Left ventricle myocardium inferior (tissue), 1 donor: ENCODE measurements at regions not wholly inside any gene's neighbourhood (a gene's known extent, or its start where the extent isn't known, plus 50 kb on each side); places are given as distances from the start of the nearest gene placed in this dataset.

Experiments used
- DNase-seq: peaks from one replicate; pipeline ENCODE4 v3.0.0-alpha.2; 2020
- H3K27ac ChIP-seq: fragments of 200-600 bp; replicated peaks from 2 replicates; pipeline ENCODE4 v1.8.0; 2021
- H3K27me3 ChIP-seq: fragments of 200-600 bp; 2 replicates; pipeline ENCODE4 v1.8.0; 2021; ENCODE audit warnings: low read depth
- H3K36me3 ChIP-seq: fragments of 200-600 bp; 2 replicates; pipeline ENCODE4 v1.8.0; 2021
- H3K4me1 ChIP-seq: fragments of 200-600 bp; 2 replicates; pipeline ENCODE4 v1.8.0; 2021
- H3K4me3 ChIP-seq: fragments of 200-600 bp; 2 replicates; pipeline ENCODE4 v1.8.0; 2021; ENCODE audit warnings: mild to moderate bottlenecking, moderate library complexity
- H3K9me3 ChIP-seq: fragments of 200-600 bp; replicated peaks from 2 replicates; pipeline ENCODE4 v1.8.0; 2021
- intact Hi-C: fragments of 100-400 bp; cut with micrococcal nuclease; formaldehyde crosslinking; loops from one replicate; pipeline ENCODE4 v1.11.0; 2022
- TF ChIP-seq, protein P1 (sequence below): fragments of 200-600 bp; IDR thresholded peaks from 2 replicates; pipeline ENCODE4 v1.8.0; 2021; ENCODE audit warnings: antibody characterized with exemption, mild to moderate bottlenecking, borderline replicate concordance
- donor health status: DM: no; HTN: yes; CAD: no; lungs with severe emphysema.

DNA sequence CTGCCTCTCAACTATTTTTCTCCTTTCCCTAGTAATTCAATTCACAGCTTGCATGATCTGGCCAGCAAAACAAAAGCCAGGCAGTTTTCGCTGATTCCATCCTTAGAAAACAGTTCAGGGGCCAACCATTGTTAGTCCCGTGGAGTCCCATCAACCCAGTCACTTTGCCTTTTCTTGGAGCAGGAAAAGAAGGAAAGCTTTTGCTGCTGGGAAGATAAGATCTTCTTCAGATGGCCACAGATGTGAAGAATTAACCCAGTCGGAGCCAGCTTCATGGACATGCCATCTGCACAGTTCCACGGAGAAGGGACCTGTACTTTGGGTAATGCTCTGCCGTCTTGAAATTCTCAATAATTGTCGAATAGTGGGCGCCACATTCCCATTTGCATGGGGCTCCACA is 76.9 kb upstream of the TSHZ2 start:
- intact Hi-C loops = no loop called here
- Histone ChIP-seq H3K4me3 (no peak overlapping the region), H3K27ac (no peak overlapping the region), H3K4me1 (no peaks in the 10 kb centered on the region), H3K9me3 (peaks cover 5% of the 10 kb centered on the region), H3K36me3 (no peaks in the 10 kb centered on the region), H3K27me3 (no peaks in the 10 kb centered on the region)
- no peak for DNase-seq
- TF ChIP-seq, protein P1, sequence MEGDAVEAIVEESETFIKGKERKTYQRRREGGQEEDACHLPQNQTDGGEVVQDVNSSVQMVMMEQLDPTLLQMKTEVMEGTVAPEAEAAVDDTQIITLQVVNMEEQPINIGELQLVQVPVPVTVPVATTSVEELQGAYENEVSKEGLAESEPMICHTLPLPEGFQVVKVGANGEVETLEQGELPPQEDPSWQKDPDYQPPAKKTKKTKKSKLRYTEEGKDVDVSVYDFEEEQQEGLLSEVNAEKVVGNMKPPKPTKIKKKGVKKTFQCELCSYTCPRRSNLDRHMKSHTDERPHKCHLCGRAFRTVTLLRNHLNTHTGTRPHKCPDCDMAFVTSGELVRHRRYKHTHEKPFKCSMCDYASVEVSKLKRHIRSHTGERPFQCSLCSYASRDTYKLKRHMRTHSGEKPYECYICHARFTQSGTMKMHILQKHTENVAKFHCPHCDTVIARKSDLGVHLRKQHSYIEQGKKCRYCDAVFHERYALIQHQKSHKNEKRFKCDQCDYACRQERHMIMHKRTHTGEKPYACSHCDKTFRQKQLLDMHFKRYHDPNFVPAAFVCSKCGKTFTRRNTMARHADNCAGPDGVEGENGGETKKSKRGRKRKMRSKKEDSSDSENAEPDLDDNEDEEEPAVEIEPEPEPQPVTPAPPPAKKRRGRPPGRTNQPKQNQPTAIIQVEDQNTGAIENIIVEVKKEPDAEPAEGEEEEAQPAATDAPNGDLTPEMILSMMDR = no peak

DNA sequence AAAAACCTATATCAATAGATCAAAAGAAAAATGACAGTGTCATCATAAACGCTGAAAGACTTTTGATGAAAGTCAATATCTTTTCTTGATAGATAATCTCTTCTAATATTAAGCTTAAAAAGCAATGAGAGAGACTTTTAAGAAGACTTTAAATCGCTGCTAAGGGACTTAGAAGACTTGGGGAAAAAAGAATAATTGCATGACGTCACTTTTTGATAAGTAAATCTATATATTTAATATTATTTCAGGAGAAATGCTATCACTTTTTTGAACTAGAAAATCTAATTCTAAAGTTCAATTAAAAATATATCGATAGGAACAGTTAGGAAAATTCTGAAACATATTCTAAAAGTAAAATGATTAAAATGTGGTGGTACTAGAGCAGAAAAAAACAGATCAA is 78.7 kb upstream of the TSHZ2 start:
- no peak for DNase-seq
- TF ChIP-seq, protein P1 = no peak
- no peaks in the 10 kb centered on the region for H3K36me3 ChIP-seq
- peaks cover 5% of the 10 kb centered on the region for H3K9me3 ChIP-seq
- H3K27me3 ChIP-seq = no peaks in the 10 kb centered on the region
- no peak overlapping the region for H3K4me3 ChIP-seq
- intact Hi-C loops = no loop called here
- no peak overlapping the region for H3K27ac ChIP-seq
- no peaks in the 10 kb centered on the region for H3K4me1 ChIP-seq

DNA sequence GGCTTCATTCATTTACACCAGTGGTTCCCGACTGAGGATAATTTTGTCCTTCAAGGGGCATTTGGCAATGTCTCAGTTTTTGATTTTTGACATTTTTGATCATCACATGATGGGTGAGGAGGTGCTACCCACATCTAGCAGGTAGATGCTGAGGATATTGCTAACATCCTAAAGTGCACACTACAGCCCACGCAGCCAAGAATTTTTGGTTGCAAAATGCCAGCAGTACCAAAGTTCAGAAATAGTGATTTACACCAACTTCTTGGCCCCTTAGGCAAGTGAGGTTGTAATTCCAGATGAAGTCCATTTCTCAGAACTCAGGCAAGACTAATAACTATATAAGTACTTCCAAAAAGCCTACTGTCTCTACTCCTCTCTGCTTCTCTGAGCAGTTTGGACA is 80.1 kb upstream of the TSHZ2 start:
- intact Hi-C loops = no loop called here
- Histone ChIP-seq H3K4me1 (no peaks in the 10 kb centered on the region), H3K27ac (no peak overlapping the region), H3K36me3 (no peaks in the 10 kb centered on the region), H3K27me3 (no peaks in the 10 kb centered on the region), H3K4me3 (no peak overlapping the region), H3K9me3 (no peaks in the 10 kb centered on the region)
- TF ChIP-seq, protein P1 = no peak
- DNase-seq = no peak

DNA sequence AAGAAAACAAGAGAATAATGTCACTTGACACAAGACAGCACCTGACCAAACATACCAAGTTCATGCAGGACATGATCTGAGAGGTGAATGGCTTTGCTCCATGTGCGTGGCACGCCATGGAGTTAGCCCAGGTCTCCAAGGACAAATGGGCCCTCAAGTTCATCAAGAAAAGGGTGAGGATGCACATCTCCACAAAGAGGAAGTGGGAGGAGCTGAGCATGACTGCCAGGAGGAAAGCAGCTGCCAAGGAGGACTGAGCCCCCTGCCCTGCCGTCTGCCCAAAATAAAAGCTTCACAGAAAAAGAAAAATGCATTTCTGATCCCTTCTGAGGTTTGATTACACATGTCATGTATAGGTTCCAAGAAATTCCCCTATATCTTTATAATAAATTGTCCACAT is 82.0 kb upstream of the TSHZ2 start:
- Histone ChIP-seq H3K27ac (no peak overlapping the region), H3K27me3 (no peaks in the 10 kb centered on the region), H3K4me3 (no peak overlapping the region), H3K36me3 (no peaks in the 10 kb centered on the region), H3K9me3 (no peaks in the 10 kb centered on the region), H3K4me1 (no peaks in the 10 kb centered on the region)
- intact Hi-C loops = no loop called here
- TF ChIP-seq, protein P1 = no peak
- DNase-seq = no peak

DNA sequence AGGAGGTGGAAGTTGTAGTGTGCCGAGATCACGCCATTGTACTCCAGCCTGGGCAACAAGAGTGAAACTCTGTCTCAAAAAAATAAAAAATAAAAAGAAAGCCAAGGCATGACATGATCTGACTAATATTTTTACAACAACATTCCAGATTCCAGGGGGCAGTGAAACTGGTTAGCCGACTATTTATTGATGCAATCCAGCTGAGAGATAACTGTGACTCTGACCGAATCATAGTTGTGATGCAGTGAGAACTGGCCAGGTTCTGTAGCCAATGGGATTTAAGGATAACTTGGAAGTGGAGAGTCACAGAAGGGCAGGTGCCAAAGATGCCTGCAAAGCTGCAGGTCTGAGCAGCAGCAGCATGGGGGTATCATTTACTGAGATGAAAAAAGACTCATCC is 82.9 kb upstream of the TSHZ2 start:
- no peak overlapping the region for H3K4me3 ChIP-seq
- no peaks in the 10 kb centered on the region for H3K9me3 ChIP-seq
- H3K4me1 ChIP-seq = no peaks in the 10 kb centered on the region
- intact Hi-C loops = no loop called here
- H3K27me3 ChIP-seq = no peaks in the 10 kb centered on the region
- H3K27ac ChIP-seq = no peak overlapping the region
- no peak for DNase-seq
- no peaks in the 10 kb centered on the region for H3K36me3 ChIP-seq
- TF ChIP-seq, protein P1 = no peak

DNA sequence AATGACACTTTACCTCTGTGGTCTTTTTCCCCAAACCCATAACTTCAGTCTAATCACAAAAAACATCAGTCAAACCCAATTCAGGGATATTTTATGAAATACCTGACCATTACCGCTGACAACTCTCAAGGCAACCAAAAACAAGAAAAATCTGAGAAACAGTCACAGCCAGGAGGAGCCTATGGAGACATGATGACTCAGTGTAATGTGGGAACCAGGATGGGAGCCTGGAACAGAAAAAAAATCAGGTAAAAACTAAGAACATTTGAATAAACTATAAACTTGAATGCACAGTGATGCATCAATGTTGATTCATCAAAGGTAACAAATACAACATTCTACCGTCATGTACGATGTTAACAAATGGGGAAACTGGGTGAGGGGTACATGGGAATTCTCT is 84.1 kb upstream of the TSHZ2 start:
- Histone ChIP-seq H3K4me1 (no peaks in the 10 kb centered on the region), H3K4me3 (no peak overlapping the region), H3K27ac (no peak overlapping the region), H3K36me3 (no peaks in the 10 kb centered on the region), H3K9me3 (no peaks in the 10 kb centered on the region), H3K27me3 (no peaks in the 10 kb centered on the region)
- intact Hi-C loops = no loop called here
- TF ChIP-seq, protein P1 = no peak
- DNase-seq = no peak
